ENCODE measurements at regions not wholly inside any gene's neighbourhood (a gene's known extent, or its start where the extent isn't known, plus 50 kb on each side); places are given as distances from the start of the nearest gene placed in this dataset.

DNA sequence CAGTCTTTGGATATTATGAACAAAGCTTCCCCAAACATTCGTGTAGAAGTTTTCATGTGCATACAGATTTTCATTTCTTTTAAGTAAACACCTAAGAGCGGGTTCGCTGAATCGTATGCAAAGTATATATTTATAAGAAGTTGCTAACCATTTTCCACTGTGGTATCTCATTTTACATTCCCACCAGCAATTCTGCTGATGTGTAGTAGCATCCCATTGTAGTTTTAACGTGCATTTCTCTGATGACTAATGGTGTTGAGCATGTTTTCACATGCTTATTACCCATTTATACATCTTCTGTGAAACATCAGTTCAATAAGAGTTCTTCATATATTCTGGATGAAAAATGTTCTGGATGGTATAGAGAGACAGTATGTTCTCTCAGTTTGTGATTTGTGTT is 97.4 kb downstream of the IYD start (continued):
- TF ChIP-seq ZBTB33 (IDR thresholded peaks at IDR 0.05; ENCODE audit: extremely low read depth, insufficient replicate concordance, low read length) (no peak), EGR1 (IDR thresholded peaks at IDR 0.05; ENCODE audit: low read depth) (no peak), FOSL1 (IDR thresholded peaks at IDR 0.05; ENCODE audit: low read depth) (no peak), SRF (IDR thresholded peaks at IDR 0.05; ENCODE audit: low read depth) (no peak), JUND (IDR thresholded peaks at IDR 0.05) (no peak), ZFX (IDR thresholded peaks at IDR 0.05) (no peak), ZNF274 (IDR thresholded peaks at IDR 0.05; ENCODE audit: low read depth, low read length) (no peak), SP1 (IDR thresholded peaks at IDR 0.05; ENCODE audit: low read depth) (no peak), CBX3 (IDR thresholded peaks at IDR 0.05; ENCODE audit: low read depth) (no peak)
- TF ChIP-seq, protein P1, sequence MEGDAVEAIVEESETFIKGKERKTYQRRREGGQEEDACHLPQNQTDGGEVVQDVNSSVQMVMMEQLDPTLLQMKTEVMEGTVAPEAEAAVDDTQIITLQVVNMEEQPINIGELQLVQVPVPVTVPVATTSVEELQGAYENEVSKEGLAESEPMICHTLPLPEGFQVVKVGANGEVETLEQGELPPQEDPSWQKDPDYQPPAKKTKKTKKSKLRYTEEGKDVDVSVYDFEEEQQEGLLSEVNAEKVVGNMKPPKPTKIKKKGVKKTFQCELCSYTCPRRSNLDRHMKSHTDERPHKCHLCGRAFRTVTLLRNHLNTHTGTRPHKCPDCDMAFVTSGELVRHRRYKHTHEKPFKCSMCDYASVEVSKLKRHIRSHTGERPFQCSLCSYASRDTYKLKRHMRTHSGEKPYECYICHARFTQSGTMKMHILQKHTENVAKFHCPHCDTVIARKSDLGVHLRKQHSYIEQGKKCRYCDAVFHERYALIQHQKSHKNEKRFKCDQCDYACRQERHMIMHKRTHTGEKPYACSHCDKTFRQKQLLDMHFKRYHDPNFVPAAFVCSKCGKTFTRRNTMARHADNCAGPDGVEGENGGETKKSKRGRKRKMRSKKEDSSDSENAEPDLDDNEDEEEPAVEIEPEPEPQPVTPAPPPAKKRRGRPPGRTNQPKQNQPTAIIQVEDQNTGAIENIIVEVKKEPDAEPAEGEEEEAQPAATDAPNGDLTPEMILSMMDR (IDR thresholded peaks at IDR 0.05 in 2 of 3, conservative IDR thresholded peaks at IDR 0.05 in 1 of 3; ENCODE audit: borderline replicate concordance in 1 of 3, insufficient read depth in 1 of 3, low read depth in 2 of 3, low read length in 2 of 3) = no peak
- TF ChIP-seq, protein P2, sequence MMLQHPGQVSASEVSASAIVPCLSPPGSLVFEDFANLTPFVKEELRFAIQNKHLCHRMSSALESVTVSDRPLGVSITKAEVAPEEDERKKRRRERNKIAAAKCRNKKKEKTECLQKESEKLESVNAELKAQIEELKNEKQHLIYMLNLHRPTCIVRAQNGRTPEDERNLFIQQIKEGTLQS (IDR thresholded peaks at IDR 0.05) = no peak

- Histone ChIP-seq H3K4me2 (ENCODE audit: low read length) (no peak overlapping the region), H3K27me3 (ENCODE audit: insufficient read depth, low read length) (no peaks in the 10 kb centered on the region), H3K4me3 (replicated peaks in 1 of 2; ENCODE audit: low read depth in 1 of 2, low read length in 2 of 2) (no peak overlapping the region), H2AFZ (ENCODE audit: low read depth, low read length, poor library complexity, severe bottlenecking) (no peak overlapping the region), H4K20me1 (ENCODE audit: insufficient read depth) (no peaks in the 10 kb centered on the region), H3K79me2 (ENCODE audit: insufficient read depth, low read length) (no peaks in the 10 kb centered on the region), H3K36me3 (ENCODE audit: control insufficient read depth in 1 of 2, insufficient read depth in 2 of 2, low read length in 2 of 2) (no peaks in the 10 kb centered on the region), H3K9ac (ENCODE audit: low read length) (no peak overlapping the region), H3K4me1 (ENCODE audit: control insufficient read depth in 1 of 2, insufficient read depth in 2 of 2, low read length in 2 of 2) (peaks cover 0 to 11% of the 10 kb centered on the region in 2 experiments; a peak in 2 of 4 replicates), H3K9me2 (ENCODE audit: insufficient read depth) (no peaks in the 10 kb centered on the region), H3K27ac (ENCODE audit: low read depth, low read length) (no peak overlapping the region), H3K9me3 (ENCODE audit: control insufficient read depth in 1 of 2, insufficient read depth in 1 of 2, low read depth in 1 of 2, low read length in 2 of 2) (no peaks in the 10 kb centered on the region)
- no peak for ATAC-seq
- intact Hi-C loops (cut with micrococcal nuclease) = loop anchor here (5.0 kb wide), 1 partner anchor 122 kb away; no protein-coding TSS in a partner anchor
- ChIA-PET RAD21 (ENCODE audit: low non-redundant PET in 1 of 2, low total read pairs in 2 of 2, uncharacterized antibody in 2 of 2, unreplicated experiment in 2 of 2) (no interaction called here), CTCF (no interaction called here), POLR2A (no interaction called here)
- no peak for DNase-seq (ENCODE audit: low read depth, low spot score)
- no TSS peak for BruUV-seq (replicated peaks)
- TF ChIP-seq, protein P2 (IDR thresholded peaks at IDR 0.05) = no peak
- TF ChIP-seq SIN3A (IDR thresholded peaks at IDR 0.05; ENCODE audit: low read depth) (no peak), CEBPB (IDR thresholded peaks at IDR 0.05; ENCODE audit: low read depth) (no peak), ZBTB33 (IDR thresholded peaks at IDR 0.05; ENCODE audit: extremely low read depth, insufficient replicate concordance, low read length) (no peak), ZFX (IDR thresholded peaks at IDR 0.05) (no peak), SP1 (IDR thresholded peaks at IDR 0.05; ENCODE audit: low read depth) (no peak), REST (IDR thresholded peaks at IDR 0.05; ENCODE audit: low read depth) (no peak), EZH2phosphoT487 (IDR thresholded peaks at IDR 0.05; ENCODE audit: borderline replicate concordance) (no peak)
Observed at GRCh38 chr6:150470131-150470530, 101.3 kb downstream of the IYD start.
